ENCODE measurements at regions not wholly inside any gene's neighbourhood (a gene's known extent, or its start where the extent isn't known, plus 50 kb on each side); places are given as distances from the start of the nearest gene placed in this dataset.

- Histone ChIP-seq H3K36me3 (replicated peaks; ENCODE audit: insufficient read depth, low read depth) (no peaks in the 10 kb centered on the region), H3K4me3 (no peak overlapping the region), H3K9me3 (ENCODE audit: low read depth) (no peaks in the 10 kb centered on the region), H3K4me2 (no peak overlapping the region), H2AFZ (no peak overlapping the region), H3K4me1 (ENCODE audit: insufficient read depth) (peaks cover 20% of the 10 kb centered on the region), H3K27me3 (no peaks in the 10 kb centered on the region), H3K79me2 (no peaks in the 10 kb centered on the region), H3K27ac (no peak overlapping the region), H4K20me1 (ENCODE audit: insufficient read depth, poor library complexity, severe bottlenecking) (no peaks in the 10 kb centered on the region), H3K9me2 (replicated peaks; ENCODE audit: insufficient read depth) (no peaks in the 10 kb centered on the region)
- TF ChIP-seq EZH2phosphoT487 (IDR thresholded peaks at IDR 0.05; ENCODE audit: low read depth, severe bottlenecking, unreplicated experiment) (no peak), CTCF (IDR thresholded peaks at IDR 0.05; ENCODE audit: poor library complexity) (no peak), EZH2 (IDR thresholded peaks at IDR 0.05; ENCODE audit: borderline replicate concordance) (no peak)
- no peak for DNase-seq (ENCODE audit: low spot score)
- WGBS (ENCODE audit: low lambda C conversion rate, missing lambda C conversion rate): 97% methylated on average over 1 of the region's 1 CpG
Observed at GRCh38 chr12:89216211-89216952, 135.9 kb downstream of the DUSP6 start.

- WGBS (ENCODE audit: low lambda C conversion rate, missing lambda C conversion rate): 95% methylated on average over 1 of the region's 1 CpG
- Histone ChIP-seq H3K4me3 (no peak overlapping the region), H2AFZ (no peak overlapping the region), H3K27ac (no peak overlapping the region), H3K4me2 (no peak overlapping the region), H3K9me3 (ENCODE audit: low read depth) (no peaks in the 10 kb centered on the region), H4K20me1 (ENCODE audit: insufficient read depth, poor library complexity, severe bottlenecking) (no peaks in the 10 kb centered on the region), H3K79me2 (no peaks in the 10 kb centered on the region), H3K9me2 (replicated peaks; ENCODE audit: insufficient read depth) (no peaks in the 10 kb centered on the region), H3K27me3 (no peaks in the 10 kb centered on the region), H3K36me3 (replicated peaks; ENCODE audit: insufficient read depth, low read depth) (no peaks in the 10 kb centered on the region), H3K4me1 (ENCODE audit: insufficient read depth) (peaks cover 20% of the 10 kb centered on the region)
- no peak for DNase-seq (ENCODE audit: low spot score)
- TF ChIP-seq EZH2 (IDR thresholded peaks at IDR 0.05; ENCODE audit: borderline replicate concordance): no peak
- no peak for TF ChIP-seq CTCF (IDR thresholded peaks at IDR 0.05; ENCODE audit: poor library complexity)
- TF ChIP-seq EZH2phosphoT487 (IDR thresholded peaks at IDR 0.05; ENCODE audit: low read depth, severe bottlenecking, unreplicated experiment): no peak
Observed at GRCh38 chr12:89215196-89215595, 137.1 kb downstream of the DUSP6 start.

GRCh38 chr12:89213747-89214146, 138.6 kb downstream of the DUSP6 start:
- no peak overlapping the region for H3K4me2 ChIP-seq
- no peaks in the 10 kb centered on the region for H3K36me3 ChIP-seq (replicated peaks; ENCODE audit: insufficient read depth, low read depth)
- H3K27ac ChIP-seq: no peak overlapping the region
- peaks cover 20% of the 10 kb centered on the region for H3K4me1 ChIP-seq (ENCODE audit: insufficient read depth)
- H2AFZ ChIP-seq: no peak overlapping the region
- H4K20me1 ChIP-seq (ENCODE audit: insufficient read depth, poor library complexity, severe bottlenecking): no peaks in the 10 kb centered on the region
- no peaks in the 10 kb centered on the region for H3K9me2 ChIP-seq (replicated peaks; ENCODE audit: insufficient read depth)
- H3K27me3 ChIP-seq: no peaks in the 10 kb centered on the region
- H3K4me3 ChIP-seq: no peak overlapping the region
- H3K79me2 ChIP-seq: no peaks in the 10 kb centered on the region
- TF ChIP-seq EZH2phosphoT487 (IDR thresholded peaks at IDR 0.05; ENCODE audit: low read depth, severe bottlenecking, unreplicated experiment) (no peak), CTCF (IDR thresholded peaks at IDR 0.05; ENCODE audit: poor library complexity) (no peak), EZH2 (IDR thresholded peaks at IDR 0.05; ENCODE audit: borderline replicate concordance) (no peak)
- no peak for DNase-seq (ENCODE audit: low spot score)
- no peaks in the 10 kb centered on the region for H3K9me3 ChIP-seq (ENCODE audit: low read depth)
- whole genome bisulfite sequencing (ENCODE audit: low lambda C conversion rate, missing lambda C conversion rate): 85% methylated on average over 1 of the region's 1 CpG

Data from hepatocyte (in vitro differentiated cells).